HepG2 (cell line): ENCODE measurements at regions not wholly inside any gene's neighbourhood (a gene's known extent, or its start where the extent isn't known, plus 50 kb on each side); places are given as distances from the start of the nearest gene placed in this dataset.

ENCODE experiments used
- ATAC-seq: fragments of 200-7000 bp; cut with Tn5 transposase; 3 replicates; pipeline ENCODE4 v1.9.1; 2020; ENCODE audit warnings: mild to moderate bottlenecking, moderate library complexity
- BruUV-seq: library from RNA; stranded (reverse); fragments of 400-500 nt; replicated peaks from 2 replicates; lab custom pipeline; 2021; lab: Mats Ljungman, UMichigan
- CTCF ChIA-PET: fragments of 300-600 bp; formaldehyde crosslinking; extraction: SDS; loops from one replicate; lab custom pipeline; 2021; ENCODE audit warnings: low total read pairs, inconsistent platforms, low intra/inter-chr PET ratio; lab: Yijun Ruan, JAX
- POLR2A ChIA-PET: fragments of 350-600 bp; sonication (Branson Sonifier 250); formaldehyde crosslinking; loops from one replicate; lab custom pipeline; 2020; ENCODE audit warnings: antibody characterized with exemption, inconsistent platforms; lab: Yijun Ruan, JAX
- DNase-seq: peaks from one replicate; pipeline ENCODE4 v3.0.0-alpha.2; 2015; ENCODE audit warnings: low spot score
- FAIRE-seq: peaks from 3 replicates; lab custom pipeline; 2011; peaks lifted over from hg19 to GRCh38; lab: Jason Lieb, UNC
- H2AFZ ChIP-seq: one replicate; pipeline ENCODE4 v1.6.1; 2011; ENCODE audit warnings: low read length, inconsistent platforms
- H3K27ac ChIP-seq: fragments of 300-600 bp; 3 replicates; pipeline ENCODE4 v1.8.0; 2011; ENCODE audit warnings: mixed run types, mild to moderate bottlenecking, mixed read lengths, low read length, inconsistent platforms; ENCODE audit not compliant: insufficient read depth; ENCODE audit errors: extremely low read length
- H3K27me3 ChIP-seq, 2 experiments: fragments of 200-600 bp in 1 of 2; 2 replicates in 1 of 2; 3 replicates in 1 of 2; pipeline versions ENCODE4 v1.6.0 to v1.8.0; 2011; ENCODE audit warnings: low read length in 2 of 2, mild to moderate bottlenecking in 2 of 2, moderate library complexity in 2 of 2, inconsistent platforms in 1 of 2; ENCODE audit not compliant: insufficient read depth in 2 of 2, control insufficient read depth in 1 of 2
- H3K36me3 ChIP-seq, 2 experiments: fragments of 200-600 bp in 1 of 2; replicated peaks in 1 of 2; 2 replicates in 1 of 2; 3 replicates in 1 of 2; pipeline versions ENCODE4 v1.5.1 to v1.8.0; 2011; ENCODE audit warnings: low read length in 2 of 2, inconsistent platforms in 1 of 2; ENCODE audit not compliant: insufficient read depth in 2 of 2, control insufficient read depth in 1 of 2
- H3K4me1 ChIP-seq: 2 replicates; pipeline ENCODE4 v1.5.1; 2012; ENCODE audit warnings: low read length, inconsistent platforms; ENCODE audit not compliant: insufficient read depth
- H3K4me2 ChIP-seq: 2 replicates; pipeline ENCODE4 v1.6.0; 2011; ENCODE audit warnings: low read depth, low read length, inconsistent platforms
- H3K4me3 ChIP-seq, 3 experiments: fragments of 200-600 bp in 1 of 3; sonication (generic), shearing (Covaris generic) in 1 of 3; replicated peaks in 1 of 3; 2 replicates each; pipeline ENCODE4 v1.5.1; 2011 to 2016; ENCODE audit warnings: low read length in 3 of 3, inconsistent platforms in 2 of 3, low read depth in 2 of 3, mild to moderate bottlenecking in 2 of 3, control low read depth in 1 of 3, mixed read lengths in 1 of 3; ENCODE audit not compliant: insufficient read depth in 1 of 3
- H3K79me2 ChIP-seq: one replicate; pipeline ENCODE4 v1.6.1; 2011; ENCODE audit warnings: low read length, inconsistent platforms; ENCODE audit not compliant: insufficient read depth
- H3K9ac ChIP-seq: 2 replicates; pipeline ENCODE4 v1.6.0; 2011; ENCODE audit warnings: mild to moderate bottlenecking, low read depth, low read length, inconsistent platforms; ENCODE audit not compliant: insufficient read depth
- H3K9me3 ChIP-seq: 2 replicates; pipeline ENCODE4 v1.5.1; 2012; ENCODE audit warnings: mild to moderate bottlenecking, low read length
- H4K20me1 ChIP-seq: 2 replicates; pipeline ENCODE4 v1.6.0; 2011; ENCODE audit warnings: inconsistent platforms, mild to moderate bottlenecking, low read length, moderate library complexity; ENCODE audit not compliant: insufficient read depth
- ARHGAP35 ChIP-seq: sonication (generic); formaldehyde crosslinking; IDR thresholded peaks from 2 replicates; pipeline ENCODE4 v1.9.0; 2022; ENCODE audit warnings: mild to moderate bottlenecking, inconsistent platforms, moderate library complexity, missing genetic modification reagents, borderline replicate concordance
- ARNTL ChIP-seq: sonication (generic); formaldehyde crosslinking; IDR thresholded peaks from 2 replicates; pipeline ENCODE4 v1.4.0; 2020; ENCODE audit warnings: mild to moderate bottlenecking, missing genetic modification reagents
- FOXO1 ChIP-seq: sonication (generic); formaldehyde crosslinking; IDR thresholded peaks from 2 replicates; pipeline ENCODE4 v1.4.0; 2020; ENCODE audit warnings: missing genetic modification reagents
- HMG20A ChIP-seq: IDR thresholded peaks from 2 replicates; pipeline ENCODE4 v1.6.1; 2016; ENCODE audit warnings: borderline replicate concordance
- NBN ChIP-seq: fragments of 450-650 bp; conservative IDR thresholded peaks from 2 replicates; pipeline ENCODE4 v1.6.1; 2017
- ZBTB3 ChIP-seq: sonication (generic); formaldehyde crosslinking; IDR thresholded peaks from 2 replicates; pipeline ENCODE4 v1.4.0; 2020; ENCODE audit warnings: low read depth, mild to moderate bottlenecking, moderate library complexity, missing genetic modification reagents, borderline replicate concordance
- ZNF652 ChIP-seq: IDR thresholded peaks from 2 replicates; pipeline ENCODE4 v1.6.1; 2016; ENCODE audit warnings: low read depth, borderline replicate concordance
- ZNF660 ChIP-seq: sonication (generic); formaldehyde crosslinking; IDR thresholded peaks from 2 replicates; pipeline ENCODE4 v1.5.1; 2020; ENCODE audit warnings: mild to moderate bottlenecking, low read depth, missing genetic modification reagents, borderline replicate concordance
- ZSCAN20 ChIP-seq: sonication (generic); formaldehyde crosslinking; IDR thresholded peaks from 2 replicates; pipeline ENCODE4 v1.4.0; 2020; ENCODE audit warnings: missing genetic modification reagents, mild to moderate bottlenecking, borderline replicate concordance
- WGBS: methylation state at CpG from one replicate; pipeline ENCODE4 v1.1.6; 2017; ENCODE audit warnings: low lambda C conversion rate; 5-methylcytosine and 5-hydroxymethylcytosine counted together
- in situ Hi-C: cut with HindIII; loops from 2 replicates; pipeline ENCODE4 v1.10.0; 2017; ENCODE audit warnings: low pct_unique_long_range_greater_than_20kb; ENCODE audit not compliant: extremely low pct_ligation_motif_present
- intact Hi-C: fragments of 100-400 bp; cut with micrococcal nuclease; formaldehyde crosslinking; loops from one replicate; pipeline ENCODE4 v1.10.0; 2022; ENCODE audit not compliant: unreplicated experiment
- TF ChIP-seq, protein P1 (sequence below): sonication (generic); formaldehyde crosslinking; IDR thresholded peaks from 2 replicates; pipeline ENCODE4 v1.5.0; 2020; ENCODE audit warnings: missing genetic modification reagents

GRCh38 chr22:22187299-22187698 lies 57.3 kb upstream of the VPREB1 start:
- CTCF ChIA-PET = no interaction called here

GRCh38 chr22:22185844-22186499 lies 58.6 kb upstream of the VPREB1 start:
- no peaks in the 10 kb centered on the region for H3K9me3 ChIP-seq
- no peaks in the 10 kb centered on the region; the same call in 1 of the 2 replicates for H4K20me1 ChIP-seq
- no peak overlapping the region for H2AFZ ChIP-seq
- DNase-seq = no peak
- no TSS peak for BruUV-seq
- TF ChIP-seq FOXO1 (CRISPR knock-in tag) = no peak
- TF ChIP-seq, protein P1, sequence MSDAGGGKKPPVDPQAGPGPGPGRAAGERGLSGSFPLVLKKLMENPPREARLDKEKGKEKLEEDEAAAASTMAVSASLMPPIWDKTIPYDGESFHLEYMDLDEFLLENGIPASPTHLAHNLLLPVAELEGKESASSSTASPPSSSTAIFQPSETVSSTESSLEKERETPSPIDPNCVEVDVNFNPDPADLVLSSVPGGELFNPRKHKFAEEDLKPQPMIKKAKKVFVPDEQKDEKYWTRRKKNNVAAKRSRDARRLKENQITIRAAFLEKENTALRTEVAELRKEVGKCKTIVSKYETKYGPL (CRISPR knock-in tag) = no peak
- TF ChIP-seq, all 625 proteins: peak for 0
- CTCF ChIA-PET = no interaction called here
- POLR2A ChIA-PET = no interaction called here
- H3K4me3 ChIP-seq = no peak overlapping the region
- H3K4me2 ChIP-seq = no peak overlapping the region
- 4% methylated on average over 2 of the region's 5 CpGs for WGBS
- FAIRE-seq = no peak
- H3K36me3 ChIP-seq = no peaks in the 10 kb centered on the region
- H3K79me2 ChIP-seq = no peaks in the 10 kb centered on the region
- no peak overlapping the region for H3K9ac ChIP-seq
- H3K27ac ChIP-seq = no peak overlapping the region
- no peak for ATAC-seq
- peaks cover 9% of the 10 kb centered on the region for H3K4me1 ChIP-seq
- in situ Hi-C loops = no loop called here
- intact Hi-C loops = no loop called here
- H3K27me3 ChIP-seq = peaks cover 0 to 22% of the 10 kb centered on the region in 2 experiments; a peak in 2 of 5 replicates

More at GRCh38 chr22:22187299-22187698, 57.3 kb upstream of the VPREB1 start:
- intact Hi-C loops = no loop called here
- no peaks in the 10 kb centered on the region for H3K4me1 ChIP-seq
- FAIRE-seq = no peak
- WGBS = 30% methylated on average over 3 of the region's 3 CpGs
- H2AFZ ChIP-seq = no peak overlapping the region
- BruUV-seq = no TSS peak
- H3K27ac ChIP-seq = no peak overlapping the region
- H3K9me3 ChIP-seq = no peaks in the 10 kb centered on the region
- TF ChIP-seq ZNF652 (CRISPR knock-in tag) = no peak
- no peak for TF ChIP-seq ARNTL (CRISPR knock-in tag)
- TF ChIP-seq ZSCAN20 (CRISPR knock-in tag) = no peak
- no peak for TF ChIP-seq NBN
- no peak for TF ChIP-seq ZNF660 (CRISPR knock-in tag)
- no peak for TF ChIP-seq HMG20A
- TF ChIP-seq ARHGAP35 (CRISPR knock-in tag) = no peak
- TF ChIP-seq ZBTB3 = no peak
- TF ChIP-seq, all 625 proteins: peak for 0
- in situ Hi-C loops = no loop called here
- no peaks in the 10 kb centered on the region for H3K79me2 ChIP-seq
- no peak overlapping the region for H3K4me3 ChIP-seq
- POLR2A ChIA-PET = no interaction called here
- peaks cover 0 to 19% of the 10 kb centered on the region in 2 experiments; a peak in 2 of 5 replicates for H3K27me3 ChIP-seq
- ATAC-seq (no peak), DNase-seq (no peak)
- H3K4me2 ChIP-seq = no peak overlapping the region
- H3K9ac ChIP-seq = no peak overlapping the region
- no peaks in the 10 kb centered on the region; the same call in 1 of the 2 replicates for H4K20me1 ChIP-seq
- H3K36me3 ChIP-seq = no peaks in the 10 kb centered on the region
